Stimulated activated CD4-positive, alpha-beta T cell treated with anti-CD3 and anti-CD28 coated beads, Interleukin-1b, Interleukin-23, amount 100 ng/mL, for 1 hour (primary cell): ENCODE measurements at regions not wholly inside any gene's neighbourhood (a gene's known extent, or its start where the extent isn't known, plus 50 kb on each side); places are given as distances from the start of the nearest gene placed in this dataset.

Source experiments
- DNase-seq, 2 donors: peaks; one replicate each; pipeline ENCODE4 v3.0.0-alpha.2; 2020; ENCODE audit warnings: low read depth in 2 of 2

DNA sequence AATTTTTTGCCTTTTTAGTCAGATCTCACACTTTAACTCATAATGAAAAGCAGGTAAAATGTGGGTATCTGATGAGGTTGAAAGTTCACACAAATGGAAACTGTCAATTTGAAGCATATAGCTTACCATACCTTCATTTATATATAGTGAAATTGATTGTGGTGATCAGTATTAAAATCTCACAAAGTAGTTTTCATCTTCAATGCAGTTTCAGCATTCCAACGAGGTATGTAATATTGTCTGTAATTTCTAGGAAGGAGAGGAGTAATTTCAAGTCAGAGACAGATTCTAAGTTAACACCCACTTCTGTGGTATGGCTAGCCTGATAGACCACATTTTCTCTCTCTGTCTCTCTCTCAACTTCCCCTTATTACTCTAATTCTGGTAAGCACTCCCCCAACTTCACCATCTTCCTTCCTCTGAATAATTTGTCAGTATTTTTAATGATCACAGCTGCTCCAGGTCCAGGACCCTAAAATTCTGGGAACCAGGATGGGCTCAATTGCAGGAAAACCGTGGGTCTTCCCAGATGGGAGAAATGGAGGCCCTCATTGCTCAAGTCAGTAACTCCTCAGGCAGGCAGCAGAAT, 455.7 kb downstream of the FGF9 start:
- no peak for DNase-seq

DNA sequence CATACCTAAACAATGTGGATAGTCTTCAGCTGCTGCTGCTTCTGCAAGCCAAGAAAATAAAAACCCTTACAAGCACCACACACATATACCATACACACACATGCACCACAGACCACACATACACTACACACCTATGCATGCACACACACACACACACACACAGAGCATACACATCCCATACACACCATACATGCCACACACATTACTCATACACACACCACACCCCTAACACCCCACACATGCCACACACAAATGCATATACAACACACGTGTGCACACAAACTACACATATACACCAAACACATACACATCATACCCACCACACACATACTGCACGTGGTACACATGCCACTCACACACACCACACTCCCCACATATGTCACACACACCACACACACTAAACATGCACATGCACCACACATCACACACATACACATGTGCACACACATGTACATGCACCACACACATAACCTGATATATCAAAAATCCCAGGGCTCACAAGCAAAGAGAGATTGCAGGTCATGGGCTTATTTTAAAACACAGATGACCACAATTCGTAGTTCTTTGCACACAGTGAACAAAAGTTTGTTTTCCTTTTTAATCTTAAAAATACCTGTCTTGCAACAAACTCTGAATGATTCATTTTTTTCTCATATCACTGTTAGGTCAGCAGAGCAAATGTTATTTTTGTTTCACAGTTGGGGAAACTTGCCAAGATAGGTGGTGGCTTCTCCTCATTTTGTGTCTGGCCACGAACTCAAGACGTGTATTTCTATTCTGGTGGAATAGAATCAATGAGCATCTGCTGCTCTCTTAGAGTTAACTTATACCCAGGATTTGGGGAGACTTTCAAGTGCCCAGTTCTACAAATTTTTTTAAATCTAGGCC, 456.6 kb downstream of the FGF9 start:
- no peak for DNase-seq

GRCh38 chr13:22128441-22129408, 457.9 kb downstream of the FGF9 start:
- no peak for DNase-seq

- DNase-seq, result no peak
These were observed 459.4 kb downstream of the FGF9 start for GRCh38 chr13:22130254-22130653.

- DNase-seq, result no peak
These were observed 463.4 kb downstream of the FGF9 start for GRCh38 chr13:22134261-22134660.

DNA sequence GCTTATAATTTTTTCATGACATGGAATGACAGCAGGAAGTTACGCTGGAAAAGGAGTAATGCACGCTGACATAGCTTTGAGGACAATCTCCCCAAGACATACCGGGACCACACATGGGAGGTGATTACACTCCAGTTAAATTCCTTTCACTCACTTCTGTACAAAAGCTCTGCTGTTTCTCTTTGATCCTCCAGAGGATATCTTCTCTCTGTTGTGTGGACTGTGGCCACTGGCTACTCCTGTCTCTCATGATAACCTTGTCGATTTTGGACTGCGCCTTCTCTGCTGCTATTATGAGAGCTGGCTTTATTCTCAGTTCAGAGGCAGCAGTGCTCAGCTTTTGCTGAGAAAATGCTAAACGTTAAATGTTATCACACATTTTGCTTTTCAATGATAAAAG, 464.6 kb downstream of the FGF9 start:
- DNase-seq, result no peak

- DNase-seq, result no peak
These were observed 466.6 kb downstream of the FGF9 start for GRCh38 chr13:22137361-22138050.

- no peak for DNase-seq
These were observed 468.1 kb downstream of the FGF9 start for GRCh38 chr13:22138947-22139346.

DNA sequence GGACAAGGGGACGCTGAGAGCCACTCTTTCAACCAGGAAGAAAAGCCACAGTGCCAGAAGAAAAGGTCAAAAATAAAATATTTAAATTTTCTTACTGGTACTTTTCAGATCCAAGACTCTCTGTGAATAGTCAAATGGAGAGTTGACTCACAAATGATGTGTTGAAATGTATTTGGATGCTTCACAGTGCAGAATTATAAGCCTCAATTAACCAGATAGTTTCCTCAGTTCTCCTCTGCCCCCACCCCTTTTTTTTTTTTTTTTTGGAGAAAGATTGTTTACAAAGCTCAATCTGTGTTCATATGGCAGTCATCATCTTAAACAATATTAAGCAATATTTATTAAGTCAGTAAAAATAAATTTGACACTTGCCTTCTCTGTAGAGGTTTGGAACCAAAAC, 470.8 kb downstream of the FGF9 start:
- DNase-seq, result no peak

GRCh38 chr13:22143671-22144070, 472.8 kb downstream of the FGF9 start:
- DNase-seq, result no peak

DNA sequence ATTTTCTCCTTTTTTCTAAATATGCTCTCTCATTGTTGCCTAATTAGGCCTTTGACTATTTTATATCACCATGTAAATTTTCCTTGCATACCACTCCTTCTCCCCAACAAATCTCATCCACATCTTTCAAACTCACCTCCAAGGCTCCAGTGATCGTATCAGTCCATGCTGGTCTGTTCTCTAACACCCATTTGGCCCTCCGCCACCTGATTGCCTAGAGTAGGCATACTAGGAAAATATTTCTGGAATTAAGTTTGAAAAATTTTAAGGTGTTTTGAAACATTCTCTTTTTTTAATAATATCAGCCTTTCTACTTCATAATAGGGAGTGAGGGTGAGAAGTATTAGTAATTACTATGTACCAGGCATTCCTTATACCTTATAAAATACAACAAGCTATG, 473.9 kb downstream of the FGF9 start:
- no peak for DNase-seq

DNA sequence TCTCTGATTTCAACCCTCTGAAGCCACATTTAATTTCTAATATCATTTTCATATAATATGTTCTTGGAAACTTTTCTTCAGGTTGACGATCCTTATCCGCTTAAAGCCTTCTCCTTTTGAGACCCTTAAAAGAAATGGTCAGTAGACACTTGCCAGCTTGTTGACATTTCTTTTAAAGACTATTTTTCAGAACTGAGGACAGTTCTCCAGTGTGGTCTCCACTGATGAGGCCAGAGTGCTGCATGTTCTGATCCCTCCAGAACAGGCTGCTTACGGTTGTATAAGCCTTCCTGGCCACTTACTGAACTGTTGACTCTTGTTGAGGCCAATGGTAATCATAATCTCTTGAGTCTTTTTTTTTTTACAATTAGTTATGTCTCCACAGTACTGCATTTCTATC, 477.3 kb downstream of the FGF9 start:
- no peak for DNase-seq

DNA sequence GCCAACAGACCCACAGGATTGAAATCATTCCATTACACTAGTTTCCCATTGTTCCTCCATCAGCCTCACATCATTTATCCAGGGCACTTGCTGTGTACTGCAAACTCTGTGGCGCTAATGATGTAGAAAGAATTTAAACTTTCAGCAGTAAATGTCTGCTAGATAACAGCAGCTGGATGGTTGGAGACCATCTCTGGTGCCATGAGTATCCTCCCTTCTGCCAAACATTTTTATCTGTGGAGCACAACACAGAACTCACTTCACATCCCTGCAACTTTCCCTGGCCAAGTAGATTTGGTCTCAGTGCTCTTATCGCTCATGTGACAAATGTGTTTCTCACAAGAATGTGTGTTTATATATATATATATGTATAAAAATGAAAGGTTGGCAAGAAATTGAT, 481.9 kb downstream of the FGF9 start:
- DNase-seq, result no peak

- DNase-seq, result no peak
These were observed 483.2 kb downstream of the FGF9 start for GRCh38 chr13:22154041-22154440.

DNA sequence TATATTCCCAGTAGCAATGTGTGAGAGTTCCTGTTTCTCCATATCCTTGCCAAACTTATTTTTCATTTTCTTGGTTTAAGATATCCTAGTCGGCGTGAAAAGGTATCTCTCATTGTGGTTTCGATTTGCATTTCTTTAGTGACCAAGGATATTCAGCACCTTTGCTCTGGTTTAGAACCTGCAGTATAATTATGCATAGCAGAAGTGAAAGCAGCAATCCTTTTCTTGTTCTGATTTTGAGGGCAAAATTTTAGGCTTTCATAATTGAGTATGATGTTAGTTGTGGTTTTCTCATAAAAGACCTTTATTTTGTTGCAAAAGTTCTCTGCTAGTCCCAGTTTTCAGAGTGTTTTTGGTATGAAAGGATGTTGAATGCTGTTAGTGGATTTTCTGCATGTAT, 491.0 kb downstream of the FGF9 start:
- no peak for DNase-seq

DNA sequence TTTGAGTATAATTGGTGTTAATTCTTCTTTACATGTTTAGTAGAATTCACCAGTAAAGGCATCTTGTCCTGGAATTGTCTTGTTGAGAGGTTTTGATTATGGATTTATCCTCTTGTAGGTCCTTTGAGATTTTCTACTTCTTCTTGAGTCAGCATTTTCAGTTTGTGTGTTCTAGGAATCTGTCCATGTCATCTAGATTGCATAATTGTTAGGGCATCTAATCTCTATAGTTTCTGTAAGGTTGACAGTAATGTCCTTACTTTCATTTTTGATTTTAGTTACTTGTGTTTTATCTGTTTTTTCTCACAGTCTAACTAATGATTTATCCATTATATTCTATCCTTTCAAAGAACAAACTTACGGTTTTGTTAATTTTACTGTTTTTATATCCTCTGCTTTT, 492.0 kb downstream of the FGF9 start:
- DNase-seq, result no peak

GRCh38 chr13:22168437-22169190, 497.7 kb downstream of the FGF9 start:
- DNase-seq, result no peak

DNA sequence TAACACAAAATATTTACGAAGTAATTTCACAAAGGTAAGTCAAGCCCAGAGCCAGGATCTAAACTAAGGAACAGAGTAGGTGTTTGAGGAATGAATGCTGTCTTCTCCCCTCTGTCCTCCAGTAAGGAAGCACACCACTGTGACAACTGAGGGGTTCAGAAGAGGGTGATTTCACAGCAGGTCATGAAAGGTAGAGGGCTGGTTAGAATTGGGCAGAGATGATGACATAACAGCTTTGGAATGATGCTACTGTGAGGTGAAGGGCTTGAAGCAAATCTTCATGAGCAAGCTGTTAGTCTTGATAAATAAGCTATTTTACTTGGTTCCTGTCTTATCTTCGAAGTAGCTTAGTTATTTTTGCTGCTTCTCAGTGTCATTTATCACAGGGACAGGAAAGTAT, 498.6 kb downstream of the FGF9 start:
- DNase-seq, result no peak

DNA sequence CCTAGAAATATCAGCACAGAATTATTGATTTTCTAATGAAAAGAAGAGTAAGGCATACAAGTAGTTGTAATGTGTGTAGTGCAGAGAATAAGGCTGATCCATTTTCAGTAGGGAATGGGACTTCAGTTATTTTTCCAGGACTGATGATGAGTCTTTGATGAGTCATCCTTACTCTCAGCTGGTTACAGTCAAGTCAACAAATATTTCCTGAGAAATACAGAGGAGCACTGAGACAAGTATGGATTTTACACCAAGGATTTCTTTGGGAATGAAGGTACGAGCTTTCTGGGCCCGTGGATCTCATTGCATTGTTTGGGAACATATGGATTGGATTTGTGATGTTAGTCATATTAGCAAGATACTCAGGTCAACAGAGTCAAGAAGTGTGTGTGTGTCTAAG, 502.7 kb downstream of the FGF9 start:
- DNase-seq, result no peak

- no peak for DNase-seq
These were observed 504.4 kb downstream of the FGF9 start for GRCh38 chr13:22175241-22175640.

DNA sequence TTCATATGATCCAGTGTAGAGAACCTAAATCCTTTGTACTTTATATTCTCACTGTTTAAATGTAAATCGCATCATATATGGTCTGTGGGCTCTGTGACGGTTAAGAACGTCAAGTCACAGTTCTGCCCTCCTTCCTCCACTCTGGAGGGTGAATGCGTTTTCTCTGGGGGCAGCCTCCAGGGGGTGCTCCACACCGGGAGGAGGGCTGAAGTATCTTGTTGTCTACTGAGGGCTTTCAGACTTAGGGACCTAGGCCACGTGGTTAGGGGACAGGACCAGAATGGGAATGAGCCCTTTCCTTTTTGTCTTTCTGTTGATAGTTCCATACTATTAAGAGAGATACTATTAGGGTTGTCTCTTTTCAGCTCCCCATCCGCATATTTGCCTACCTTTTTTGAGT, 504.9 kb downstream of the FGF9 start:
- no peak for DNase-seq
